Activated T-helper 1 cell treated with anti-CD3 and anti-CD28 coated beads, Interleukin-12 subunit alpha, Interleukin-12 subunit beta, Interleukin-2, Interleukin-4 antibody, amounts not matched to agents 30 ng/mL and 10 ng/mL and 1 ng/mL, durations not matched to agents 14 hours and 24 hours and 36 hours (primary cell): ENCODE measurements at regions not wholly inside any gene's neighbourhood (a gene's known extent, or its start where the extent isn't known, plus 50 kb on each side); places are given as distances from the start of the nearest gene placed in this dataset.
"Not testable (repeated sequence)": the region's sequence is repeated elsewhere in the genome, so short reads cannot be mapped to it uniquely, and the experiment has no call there.

Source experiments
- DNase-seq: peaks from one replicate; pipeline ENCODE4 v3.0.0; 2021; ENCODE audit warnings: low spot score
- H3K27ac Mint-ChIP-seq: one replicate; pipeline ENCODE4 v1.8.0; 2021; ENCODE audit warnings: mild to moderate bottlenecking, mixed read lengths
- H3K27me3 Mint-ChIP-seq: one replicate; pipeline ENCODE4 v1.8.0; 2022; ENCODE audit warnings: mild to moderate bottlenecking, moderate library complexity, mixed read lengths; ENCODE audit not compliant: insufficient read depth
- H3K36me3 Mint-ChIP-seq: one replicate; pipeline ENCODE4 v1.8.0; 2021; ENCODE audit warnings: low read depth, mixed read lengths
- H3K4me1 Mint-ChIP-seq: one replicate; pipeline ENCODE4 v1.8.0; 2021; ENCODE audit warnings: low read depth, mixed read lengths
- H3K4me3 Mint-ChIP-seq: one replicate; pipeline ENCODE4 v1.8.0; 2021; ENCODE audit warnings: mild to moderate bottlenecking, moderate library complexity, mixed read lengths
- H3K9me3 Mint-ChIP-seq: one replicate; pipeline ENCODE4 v1.8.0; 2021; ENCODE audit warnings: mixed read lengths
- intact Hi-C: fragments of 100-400 bp; cut with micrococcal nuclease; formaldehyde crosslinking; loops from one replicate; pipeline ENCODE4 v1.15.1; 2024

DNA sequence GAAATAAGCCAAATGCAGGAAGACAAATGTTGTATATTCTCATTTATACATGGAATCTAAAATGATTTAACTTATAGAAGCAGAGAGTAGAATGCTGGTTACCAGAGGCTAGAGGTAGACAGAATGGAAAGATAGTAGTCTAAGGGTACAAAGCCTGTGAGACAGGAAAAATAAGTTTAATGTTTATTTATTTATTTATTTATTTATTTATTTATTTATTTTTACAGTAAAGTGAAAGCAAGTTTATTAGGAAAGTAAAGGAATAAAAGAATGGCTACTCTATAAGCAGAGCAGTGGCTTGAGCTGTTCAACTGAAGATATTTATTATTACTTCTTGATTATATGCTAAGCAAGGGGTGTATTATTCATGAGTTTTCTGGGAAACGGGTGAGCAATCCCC lies 203.2 kb downstream of the LAS1L start:
- Mint-ChIP-seq H3K27ac (no peak overlapping the region), H3K36me3 (no peaks in the 10 kb centered on the region), H3K4me1 (no peaks in the 10 kb centered on the region), H3K27me3 (no peaks in the 10 kb centered on the region), H3K9me3 (peaks cover 19% of the 10 kb centered on the region), H3K4me3 (no peak overlapping the region)
- DNase-seq, result no peak
- intact Hi-C loops, result no loop called here

DNA sequence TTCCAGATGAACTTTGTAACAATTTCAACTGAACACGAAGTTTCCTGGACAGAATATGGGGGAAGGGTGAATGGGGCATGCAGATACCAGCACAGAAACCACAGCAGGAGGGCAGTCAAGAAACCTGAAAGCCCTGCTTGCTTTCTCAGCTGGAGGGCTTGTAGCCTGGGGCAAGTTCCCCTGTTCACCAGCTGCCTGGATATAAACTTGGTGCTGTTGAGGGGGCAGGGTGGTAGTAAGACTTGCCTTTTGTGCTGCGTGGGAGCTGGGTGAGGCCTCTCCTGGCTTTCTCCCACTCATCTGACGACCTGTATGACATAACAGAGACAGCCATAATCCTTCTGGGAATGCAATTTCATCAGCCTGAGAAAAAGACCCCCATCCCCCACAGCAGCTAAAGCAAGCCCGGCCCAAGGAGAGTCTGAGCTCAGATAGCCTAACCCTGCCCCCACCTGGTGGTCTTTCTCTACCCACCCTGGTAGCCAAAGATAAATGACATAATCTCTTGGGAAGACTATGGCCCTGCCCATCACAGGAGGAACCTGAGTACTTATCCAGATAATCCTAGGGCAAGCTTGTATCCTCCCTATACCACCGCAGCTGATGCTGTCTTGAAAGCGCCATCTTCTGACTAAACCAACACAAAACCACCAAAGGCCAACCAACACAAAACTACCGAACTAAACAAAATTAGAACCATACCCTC lies 234.3 kb downstream of the LAS1L start:
- Mint-ChIP-seq H3K4me3 (no peak overlapping the region), H3K27ac (no peak overlapping the region), H3K9me3 (peaks cover 25% of the 10 kb centered on the region), H3K36me3 (no peaks in the 10 kb centered on the region), H3K4me1 (no peaks in the 10 kb centered on the region), H3K27me3 (no peaks in the 10 kb centered on the region)
- no peak for DNase-seq
- intact Hi-C loops, result no loop called here

DNA sequence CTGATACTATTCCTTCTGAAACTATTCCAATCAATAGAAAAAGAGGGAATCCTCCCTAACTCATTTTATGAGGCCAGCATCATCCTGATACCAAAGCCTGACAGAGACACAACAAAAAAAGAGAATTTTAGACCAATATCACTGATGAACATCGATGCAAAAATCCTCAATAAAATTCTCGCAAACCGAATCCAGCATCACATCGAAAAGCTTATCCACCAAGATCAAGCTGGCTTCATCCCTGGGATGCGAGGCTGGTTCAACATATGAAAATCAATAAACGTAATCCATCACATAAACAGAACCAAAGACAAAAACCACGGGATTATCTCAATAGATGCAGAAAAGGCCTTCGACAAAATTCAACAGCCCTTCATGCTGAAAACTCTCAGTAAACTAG lies 251.7 kb downstream of the LAS1L start:
- H3K4me1 Mint-ChIP-seq, DNase-seq, H3K4me3 Mint-ChIP-seq, intact Hi-C loops, H3K27ac Mint-ChIP-seq, H3K36me3 Mint-ChIP-seq, H3K27me3 Mint-ChIP-seq: not testable (repeated sequence)
- peaks cover 30% of the 10 kb centered on the region for H3K9me3 Mint-ChIP-seq

DNA sequence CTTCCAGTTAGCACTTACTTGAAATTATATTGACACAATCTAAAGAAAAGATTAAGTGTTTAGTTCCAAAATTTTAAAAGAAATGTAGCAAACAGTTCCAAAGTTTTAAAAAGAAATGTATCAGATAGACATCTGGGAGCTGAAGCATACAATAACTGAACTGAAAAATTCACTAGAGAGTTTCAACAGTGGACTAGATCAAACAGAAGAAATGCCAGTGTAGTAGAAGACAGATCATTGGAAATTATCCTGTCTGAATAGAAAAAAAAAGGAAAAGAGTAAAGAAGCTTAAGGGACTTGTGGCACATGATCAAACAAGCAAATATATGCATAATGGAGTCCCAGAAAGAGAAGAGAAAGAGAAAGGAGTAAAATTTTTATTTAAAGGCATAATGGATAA lies 261.4 kb downstream of the LAS1L start:
- Mint-ChIP-seq H3K9me3 (peaks cover 31% of the 10 kb centered on the region), H3K4me3 (no peak overlapping the region), H3K27ac (no peak overlapping the region), H3K36me3 (no peaks in the 10 kb centered on the region), H3K4me1 (no peaks in the 10 kb centered on the region), H3K27me3 (no peaks in the 10 kb centered on the region)
- DNase-seq, result no peak
- intact Hi-C loops, result no loop called here

DNA sequence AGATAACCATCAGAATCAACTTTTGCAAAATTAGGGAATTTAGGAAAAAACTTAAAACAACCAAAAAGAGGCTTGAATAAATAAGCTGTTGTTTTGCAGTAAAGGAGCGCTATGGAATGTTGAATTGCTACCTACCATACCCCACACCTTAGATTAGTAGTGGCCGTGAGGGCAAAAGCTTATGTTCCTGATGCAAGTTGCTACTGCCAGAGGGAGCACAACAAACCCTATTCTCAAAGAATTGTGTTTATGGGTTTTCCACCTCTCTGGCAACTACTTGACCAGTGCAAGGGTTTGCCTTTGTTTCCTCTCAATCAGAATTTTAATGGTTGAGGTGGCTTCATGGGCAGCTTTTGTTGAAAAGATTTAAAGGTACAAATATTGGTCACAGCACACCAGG lies 268.1 kb downstream of the LAS1L start:
- intact Hi-C loops, result no loop called here
- Mint-ChIP-seq H3K4me3 (no peak overlapping the region), H3K27ac (no peak overlapping the region), H3K9me3 (peaks cover 29% of the 10 kb centered on the region), H3K27me3 (no peaks in the 10 kb centered on the region), H3K4me1 (no peaks in the 10 kb centered on the region), H3K36me3 (no peaks in the 10 kb centered on the region)
- DNase-seq, result no peak

DNA sequence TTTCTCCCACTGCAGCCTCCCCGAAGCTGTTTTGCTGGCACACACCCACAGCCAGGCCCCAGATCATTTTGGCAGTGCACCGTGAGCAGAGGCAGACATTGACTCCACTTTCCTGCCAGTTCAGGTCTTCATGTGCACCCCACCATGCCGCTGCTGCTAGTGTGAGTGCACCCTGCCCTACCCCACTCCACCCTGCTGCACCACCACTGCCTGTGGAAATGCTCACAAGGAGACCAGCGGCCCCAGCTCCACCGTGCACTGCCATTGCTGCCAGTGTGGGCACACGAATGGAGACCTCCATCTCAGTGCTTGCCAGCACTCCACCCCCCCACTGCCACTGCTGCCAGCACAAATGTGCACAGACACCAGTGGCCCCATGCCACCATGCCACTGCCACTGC lies 277.6 kb upstream of the ZC4H2 start:
- Mint-ChIP-seq H3K27ac (no peak overlapping the region), H3K4me3 (no peak overlapping the region), H3K9me3 (peaks cover 35% of the 10 kb centered on the region), H3K27me3 (no peaks in the 10 kb centered on the region), H3K4me1 (no peaks in the 10 kb centered on the region), H3K36me3 (no peaks in the 10 kb centered on the region)
- DNase-seq, result no peak
- intact Hi-C loops, result no loop called here

DNA sequence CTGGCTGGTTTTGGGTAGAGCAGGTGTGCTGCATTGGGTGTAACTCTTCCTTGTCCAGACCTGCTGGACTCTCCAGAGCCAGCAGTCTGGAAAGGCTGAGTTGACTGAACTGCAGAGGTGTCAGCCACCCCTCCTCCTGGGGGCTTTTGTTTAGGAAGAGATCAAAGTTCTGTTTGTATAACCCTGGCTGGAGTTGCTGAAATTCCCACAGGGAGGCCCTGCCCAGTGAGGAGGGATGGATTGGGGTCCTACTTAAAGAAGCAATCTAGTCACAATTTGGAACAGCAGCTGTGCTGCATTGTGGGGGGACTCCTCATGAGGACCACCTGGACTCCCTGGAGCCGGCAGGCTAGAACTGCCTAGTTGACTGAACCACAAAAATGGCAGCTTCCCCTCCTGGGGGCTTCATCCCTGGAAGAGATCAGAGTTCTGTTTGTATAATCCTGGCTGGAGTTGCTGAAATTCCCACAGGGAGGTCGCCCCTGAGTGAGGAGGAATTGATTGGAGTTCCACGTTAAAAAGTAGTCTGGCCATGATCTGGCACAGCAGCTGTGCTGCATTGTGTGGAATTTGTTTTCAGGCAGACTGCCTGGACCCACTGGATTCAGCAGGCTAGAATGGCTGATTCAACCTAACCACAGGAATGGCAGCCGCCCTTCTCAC lies 264.9 kb upstream of the ZC4H2 start:
- Mint-ChIP-seq H3K27me3 (no peaks in the 10 kb centered on the region), H3K4me1 (no peaks in the 10 kb centered on the region), H3K9me3 (peaks cover 48% of the 10 kb centered on the region), H3K27ac (no peak overlapping the region), H3K36me3 (no peaks in the 10 kb centered on the region), H3K4me3 (no peak overlapping the region)
- intact Hi-C loops, result no loop called here
- DNase-seq, result no peak

DNA sequence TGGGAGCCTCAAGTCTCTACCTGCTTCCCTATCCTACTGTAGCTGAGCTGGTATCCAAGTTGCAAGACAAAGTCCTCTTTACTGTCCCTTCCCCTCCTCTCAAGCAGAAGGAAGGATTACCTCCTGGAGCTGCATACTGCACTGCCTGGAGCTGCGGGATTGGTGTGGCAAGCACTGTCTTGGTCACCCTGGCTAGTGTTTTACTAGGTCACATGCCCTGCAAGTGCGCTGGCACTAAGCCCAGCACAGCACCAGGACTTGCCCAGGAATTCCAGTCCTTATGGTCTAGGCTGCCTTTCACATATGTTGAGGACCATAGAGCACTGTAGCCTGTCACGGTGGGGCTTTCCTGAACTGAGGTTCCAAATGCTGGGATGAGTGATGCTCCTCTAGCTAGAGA lies 227.3 kb upstream of the ZC4H2 start:
- no peaks in the 10 kb centered on the region for H3K36me3 Mint-ChIP-seq
- H3K27ac Mint-ChIP-seq, result no peak overlapping the region
- no peak for DNase-seq
- no peaks in the 10 kb centered on the region for H3K4me1 Mint-ChIP-seq
- H3K4me3 Mint-ChIP-seq, result no peak overlapping the region
- intact Hi-C loops, result no loop called here
- no peaks in the 10 kb centered on the region for H3K27me3 Mint-ChIP-seq
- H3K9me3 Mint-ChIP-seq, result peaks cover 31% of the 10 kb centered on the region

DNA sequence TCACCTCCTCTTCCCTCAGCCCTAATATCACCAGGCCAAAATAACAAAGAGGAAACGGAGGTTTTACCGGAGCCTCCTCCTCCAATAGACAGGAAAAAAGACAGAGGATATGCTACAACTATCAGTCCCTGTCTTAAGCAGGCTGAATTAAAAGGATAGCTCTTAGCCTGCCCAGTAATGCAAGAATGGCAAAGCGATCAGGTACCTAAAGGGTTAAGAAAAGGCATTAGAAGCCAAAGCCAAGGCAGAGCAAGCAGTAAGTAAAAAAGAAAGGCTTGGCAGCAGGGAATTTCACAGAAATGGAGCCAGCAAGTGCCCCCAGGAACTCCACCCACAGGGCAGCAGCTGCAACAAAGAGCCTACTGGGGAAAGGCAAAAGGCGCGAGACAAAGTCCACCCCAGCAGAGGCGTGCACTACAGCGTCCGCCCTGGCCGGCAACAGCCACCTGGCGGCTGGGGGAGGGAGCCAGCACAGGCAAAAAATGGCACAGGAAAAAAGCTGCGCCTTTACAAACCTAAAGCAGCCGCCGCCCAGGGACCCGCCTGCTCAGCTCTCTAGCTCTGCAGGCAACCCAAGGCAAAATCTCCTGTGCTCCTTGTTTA lies 220.6 kb upstream of the ZC4H2 start:
- no peaks in the 10 kb centered on the region for H3K27me3 Mint-ChIP-seq
- no peak for DNase-seq
- peaks cover 31% of the 10 kb centered on the region for H3K9me3 Mint-ChIP-seq
- no peak overlapping the region for H3K4me3 Mint-ChIP-seq
- no peaks in the 10 kb centered on the region for H3K36me3 Mint-ChIP-seq
- intact Hi-C loops, result no loop called here
- H3K4me1 Mint-ChIP-seq, result no peaks in the 10 kb centered on the region
- no peak overlapping the region for H3K27ac Mint-ChIP-seq

DNA sequence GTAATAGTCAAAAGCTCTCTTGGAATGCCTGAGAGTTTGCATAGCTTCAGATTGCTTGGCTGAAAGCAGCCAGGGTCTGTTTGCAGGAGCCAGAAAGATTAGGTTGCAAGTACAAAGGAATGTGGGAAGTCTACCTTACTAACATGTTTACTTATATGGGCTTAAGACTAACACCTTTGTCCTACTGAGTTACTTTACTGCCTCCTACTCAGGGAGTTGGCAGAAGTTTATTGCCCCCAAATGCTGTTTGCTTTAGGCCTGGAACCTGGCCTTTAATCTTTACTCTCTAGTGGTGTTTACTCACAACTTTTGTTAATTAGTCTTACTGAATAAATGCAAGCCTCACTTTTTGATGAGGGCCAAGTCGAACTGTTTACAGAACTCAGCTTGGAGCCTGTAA lies 219.4 kb upstream of the ZC4H2 start:
- Mint-ChIP-seq H3K27ac (no peak overlapping the region), H3K9me3 (peaks cover 26% of the 10 kb centered on the region), H3K4me3 (no peak overlapping the region), H3K4me1 (no peaks in the 10 kb centered on the region), H3K27me3 (no peaks in the 10 kb centered on the region), H3K36me3 (no peaks in the 10 kb centered on the region)
- intact Hi-C loops, result no loop called here
- no peak for DNase-seq

DNA sequence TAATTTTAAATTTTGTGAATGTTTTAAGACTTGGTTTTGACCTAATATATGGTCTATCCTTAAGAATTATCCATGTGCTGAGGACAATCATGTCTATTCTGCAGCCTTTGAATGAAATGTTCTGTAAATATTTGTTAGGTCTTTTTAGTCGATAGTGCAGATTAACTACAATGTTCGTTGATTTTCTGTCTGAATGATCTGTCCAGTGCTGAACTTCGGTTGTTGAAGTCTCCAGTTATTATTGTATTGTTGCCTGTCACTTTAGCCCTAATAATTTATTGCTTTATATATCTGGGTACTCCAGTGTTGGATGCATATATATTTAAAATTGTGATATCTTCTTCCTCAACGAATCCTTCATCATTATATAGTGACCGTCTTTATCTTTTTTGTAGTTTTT lies 218.3 kb upstream of the ZC4H2 start:
- H3K4me1 Mint-ChIP-seq, result no peaks in the 10 kb centered on the region
- intact Hi-C loops, result no loop called here
- peaks cover 26% of the 10 kb centered on the region for H3K9me3 Mint-ChIP-seq
- H3K27ac Mint-ChIP-seq, result no peak overlapping the region
- no peak for DNase-seq
- H3K4me3 Mint-ChIP-seq, result no peak overlapping the region
- no peaks in the 10 kb centered on the region for H3K27me3 Mint-ChIP-seq
- no peaks in the 10 kb centered on the region for H3K36me3 Mint-ChIP-seq

DNA sequence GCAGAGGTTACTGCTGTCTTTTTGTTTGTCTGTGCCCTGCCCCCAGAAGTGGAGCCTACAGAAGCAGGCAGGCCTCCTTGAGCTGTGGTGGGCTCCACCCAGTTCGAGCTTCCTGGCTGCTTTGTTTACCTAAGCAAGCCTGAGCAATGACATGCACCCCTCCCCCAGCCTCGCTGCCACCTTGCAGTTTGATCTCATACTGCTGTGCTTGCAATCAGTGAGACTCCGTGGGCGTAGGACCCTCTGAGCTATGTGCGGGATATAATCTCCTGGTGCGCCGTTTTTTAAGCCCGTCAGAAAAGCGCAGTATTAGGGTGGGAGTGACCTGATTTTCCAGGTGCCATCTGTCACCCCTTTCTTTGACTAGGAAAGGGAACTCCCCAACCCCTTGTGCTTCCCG lies 187.1 kb upstream of the ZC4H2 start:
- intact Hi-C loops, H3K27ac Mint-ChIP-seq, DNase-seq, H3K36me3 Mint-ChIP-seq, H3K27me3 Mint-ChIP-seq, H3K4me3 Mint-ChIP-seq, H3K4me1 Mint-ChIP-seq: not testable (repeated sequence)
- H3K9me3 Mint-ChIP-seq, result peaks cover 35% of the 10 kb centered on the region

DNA sequence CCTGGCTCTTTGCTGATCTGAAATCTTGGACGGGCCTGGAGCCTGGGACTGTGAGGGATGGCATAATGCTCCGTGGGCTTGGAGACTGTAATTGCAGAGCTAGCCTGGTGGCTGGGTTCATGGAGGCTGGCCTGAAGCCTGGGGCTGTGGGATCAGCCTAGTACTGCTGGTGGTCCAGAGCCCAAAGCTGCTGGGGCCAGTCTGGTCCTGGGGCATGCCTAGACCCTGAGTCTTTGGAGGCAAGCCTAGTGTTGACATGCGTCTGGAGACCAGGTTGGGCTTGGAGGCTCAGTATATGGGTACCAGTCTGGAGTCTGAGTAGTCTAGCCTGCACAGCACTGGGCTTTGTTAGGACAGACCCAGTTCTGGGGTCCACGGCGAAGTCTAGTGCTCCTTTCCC lies 172.0 kb upstream of the ZC4H2 start:
- no peaks in the 10 kb centered on the region for H3K4me1 Mint-ChIP-seq
- no peak overlapping the region for H3K27ac Mint-ChIP-seq
- no peak overlapping the region for H3K4me3 Mint-ChIP-seq
- DNase-seq, result no peak
- intact Hi-C loops, result no loop called here
- peaks cover 29% of the 10 kb centered on the region for H3K9me3 Mint-ChIP-seq
- peaks cover 2% of the 10 kb centered on the region for H3K27me3 Mint-ChIP-seq
- H3K36me3 Mint-ChIP-seq, result peaks cover 2% of the 10 kb centered on the region
